ENCODE measurements at regions not wholly inside any gene's neighbourhood (a gene's known extent, or its start where the extent isn't known, plus 50 kb on each side); places are given as distances from the start of the nearest gene placed in this dataset.

DNA sequence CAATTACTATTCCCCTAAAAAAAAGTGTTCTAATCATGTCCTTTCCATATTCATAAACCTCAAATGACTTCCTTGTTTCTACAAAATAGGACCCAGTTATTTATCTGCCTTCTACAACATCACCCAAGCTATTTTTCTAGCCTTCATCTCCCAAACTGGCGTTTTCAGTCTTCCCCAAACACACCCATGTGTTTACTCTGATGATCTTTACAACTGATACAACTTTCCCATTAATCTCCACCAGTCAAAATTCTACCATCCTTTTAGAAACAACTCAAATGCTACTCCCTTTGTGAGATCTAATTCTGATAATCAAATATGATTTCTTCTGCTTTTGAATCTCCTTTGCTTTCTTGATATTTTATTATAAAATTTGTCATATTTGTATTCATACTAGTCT lies 114.5 kb downstream of the DUSP6 start:
- H3K27ac ChIP-seq = no peak overlapping the region
- H3K4me1 ChIP-seq = peaks cover 0 to 18% (median 3%) of the 10 kb centered on the region in 3 donors
- no peak overlapping the region for H3K4me3 ChIP-seq
- H3K9me3 ChIP-seq = no peaks in the 10 kb centered on the region
- ATAC-seq = no peak
- H3K27me3 ChIP-seq = no peaks in the 10 kb centered on the region
- 88 to 100% methylated on average over 1 of the region's 1 CpG for WGBS, 2 donors (ENCODE audit: low coverage in 1 of 2)
- TF ChIP-seq POLR2A (IDR thresholded peaks at IDR 0.05) (no peak), EP300 (IDR thresholded peaks at IDR 0.05) (no peak), POLR2AphosphoS5 (IDR thresholded peaks at IDR 0.05) (no peak)
- TF ChIP-seq, protein P1, sequence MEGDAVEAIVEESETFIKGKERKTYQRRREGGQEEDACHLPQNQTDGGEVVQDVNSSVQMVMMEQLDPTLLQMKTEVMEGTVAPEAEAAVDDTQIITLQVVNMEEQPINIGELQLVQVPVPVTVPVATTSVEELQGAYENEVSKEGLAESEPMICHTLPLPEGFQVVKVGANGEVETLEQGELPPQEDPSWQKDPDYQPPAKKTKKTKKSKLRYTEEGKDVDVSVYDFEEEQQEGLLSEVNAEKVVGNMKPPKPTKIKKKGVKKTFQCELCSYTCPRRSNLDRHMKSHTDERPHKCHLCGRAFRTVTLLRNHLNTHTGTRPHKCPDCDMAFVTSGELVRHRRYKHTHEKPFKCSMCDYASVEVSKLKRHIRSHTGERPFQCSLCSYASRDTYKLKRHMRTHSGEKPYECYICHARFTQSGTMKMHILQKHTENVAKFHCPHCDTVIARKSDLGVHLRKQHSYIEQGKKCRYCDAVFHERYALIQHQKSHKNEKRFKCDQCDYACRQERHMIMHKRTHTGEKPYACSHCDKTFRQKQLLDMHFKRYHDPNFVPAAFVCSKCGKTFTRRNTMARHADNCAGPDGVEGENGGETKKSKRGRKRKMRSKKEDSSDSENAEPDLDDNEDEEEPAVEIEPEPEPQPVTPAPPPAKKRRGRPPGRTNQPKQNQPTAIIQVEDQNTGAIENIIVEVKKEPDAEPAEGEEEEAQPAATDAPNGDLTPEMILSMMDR (IDR thresholded peaks at IDR 0.05) = no peak
- H3K36me3 ChIP-seq = no peaks in the 10 kb centered on the region

DNA sequence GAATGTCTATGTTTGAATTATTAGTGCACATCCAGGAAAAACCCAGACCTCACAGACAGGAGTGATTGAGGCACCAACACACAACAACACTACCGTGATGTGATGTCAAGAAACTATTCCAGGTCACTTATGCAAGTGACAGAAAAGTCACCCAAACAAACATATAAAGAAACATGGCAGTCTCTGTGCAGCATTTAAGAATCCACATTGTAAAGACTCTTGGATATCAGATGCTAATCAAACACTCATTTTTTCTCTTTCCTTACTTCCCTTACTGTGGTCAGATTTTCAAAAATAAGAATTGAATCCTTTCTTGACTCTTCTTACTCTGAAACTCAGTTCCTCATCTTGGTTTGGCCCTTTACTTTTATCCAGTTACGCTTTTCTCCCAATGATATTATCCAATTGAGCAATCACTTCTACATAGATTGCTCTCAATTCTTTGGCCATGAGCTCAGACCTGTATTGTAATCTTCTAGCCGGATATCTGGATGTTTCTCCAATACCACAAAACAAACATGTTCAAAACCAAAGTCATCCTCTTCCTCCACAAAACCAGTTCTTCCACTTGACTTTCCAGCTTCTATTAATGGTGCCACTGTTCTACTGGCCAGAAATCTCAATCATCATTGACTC lies 115.4 kb downstream of the DUSP6 start:
- H3K4me3 ChIP-seq = no peak overlapping the region

DNA sequence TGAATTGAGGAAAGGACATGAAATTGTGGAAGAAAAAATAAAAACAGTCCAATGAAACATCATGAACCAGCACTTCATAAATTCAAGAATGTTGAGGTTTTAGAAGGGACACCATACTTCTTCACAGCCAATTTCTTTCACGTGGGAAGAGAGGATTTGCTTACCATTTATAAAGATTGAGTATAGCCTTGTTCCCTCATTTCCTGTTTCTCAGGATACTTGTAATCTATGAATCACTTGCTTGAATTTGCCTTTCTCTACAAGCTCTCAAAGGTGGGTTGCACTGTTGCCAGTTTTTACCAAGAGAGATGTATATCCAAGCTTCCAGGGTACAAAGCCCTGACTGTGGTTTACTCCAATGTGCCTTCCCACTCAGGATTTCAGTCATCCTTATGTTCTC lies 116.1 kb downstream of the DUSP6 start:
- WGBS, 2 donors (ENCODE audit: low coverage in 1 of 2) = 24 to 50% methylated on average over 1 of the region's 1 CpG
- no peaks in the 10 kb centered on the region for H3K36me3 ChIP-seq
- H3K4me1 ChIP-seq = peaks cover 0 to 18% (median 3%) of the 10 kb centered on the region in 3 donors
- no peaks in the 10 kb centered on the region for H3K27me3 ChIP-seq
- TF ChIP-seq POLR2A (IDR thresholded peaks at IDR 0.05) (no peak), POLR2AphosphoS5 (IDR thresholded peaks at IDR 0.05) (no peak), EP300 (IDR thresholded peaks at IDR 0.05) (no peak)
- TF ChIP-seq, protein P1 (IDR thresholded peaks at IDR 0.05) = no peak
- no peak overlapping the region for H3K27ac ChIP-seq
- no peak overlapping the region for H3K4me3 ChIP-seq
- no peaks in the 10 kb centered on the region for H3K9me3 ChIP-seq
- ATAC-seq = no peak

More for the DNA sequence above, 115.4 kb downstream of the DUSP6 start:
- H3K27me3 ChIP-seq = no peaks in the 10 kb centered on the region
- ATAC-seq = no peak
- H3K9me3 ChIP-seq = no peaks in the 10 kb centered on the region
- H3K27ac ChIP-seq = no peak overlapping the region
- H3K36me3 ChIP-seq = no peaks in the 10 kb centered on the region
- peaks cover 0 to 18% (median 3%) of the 10 kb centered on the region in 3 donors for H3K4me1 ChIP-seq
- 91 to 100% methylated on average over 3 of the region's 3 CpGs for WGBS, 2 donors (ENCODE audit: low coverage in 1 of 2)
- no peak for TF ChIP-seq POLR2A (IDR thresholded peaks at IDR 0.05)
- TF ChIP-seq EP300 (IDR thresholded peaks at IDR 0.05) = no peak
- TF ChIP-seq, protein P1 (IDR thresholded peaks at IDR 0.05) = no peak
- no peak for TF ChIP-seq POLR2AphosphoS5 (IDR thresholded peaks at IDR 0.05)

DNA sequence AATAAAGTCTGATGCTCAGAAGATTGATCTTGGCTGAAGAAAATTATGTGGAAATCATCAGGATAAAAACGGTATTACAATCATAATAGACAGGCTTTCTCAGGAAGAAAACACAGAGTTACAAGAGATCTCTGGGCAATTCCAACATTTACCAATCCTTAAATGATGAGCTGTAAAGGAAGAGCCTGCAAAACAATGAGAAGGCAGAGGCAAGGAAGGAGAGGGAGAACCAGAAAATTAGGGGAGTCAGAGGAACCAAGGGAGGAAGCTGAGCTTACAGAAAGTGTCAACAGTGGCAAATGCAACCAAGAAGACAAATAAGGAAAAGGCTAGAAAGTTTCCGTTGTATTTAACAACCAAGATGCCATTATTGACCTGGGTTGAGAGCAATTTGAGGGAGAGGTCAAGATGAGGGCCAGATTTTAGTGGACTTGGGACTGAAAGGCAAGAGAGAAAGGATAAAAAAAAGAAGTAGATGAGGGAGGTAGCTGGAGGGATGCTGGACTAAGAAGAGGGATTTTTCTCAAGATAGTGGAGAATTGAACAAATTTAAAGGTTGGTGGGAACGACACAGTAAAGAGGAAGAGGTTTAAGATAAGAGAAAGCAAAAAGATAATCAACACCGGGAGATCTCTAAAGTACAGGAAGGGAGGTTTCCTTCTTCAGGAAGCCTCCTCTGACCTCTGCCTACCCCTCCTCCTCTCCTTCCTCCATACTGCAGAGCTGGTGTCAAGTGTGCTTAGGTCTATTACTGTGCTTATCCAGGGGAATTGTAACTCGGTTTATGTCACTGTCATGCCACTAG lies 116.9 kb downstream of the DUSP6 start:
- 55 to 86% methylated on average over 4 to 5 of the region's 5 CpGs for whole genome bisulfite sequencing, 2 donors (ENCODE audit: low coverage in 1 of 2)
- ATAC-seq = no peak
- H3K4me3 ChIP-seq = no peak overlapping the region
- no peak for TF ChIP-seq EP300 (IDR thresholded peaks at IDR 0.05)
- TF ChIP-seq, protein P1 (IDR thresholded peaks at IDR 0.05) = no peak
- TF ChIP-seq POLR2AphosphoS5 (IDR thresholded peaks at IDR 0.05) = no peak
- TF ChIP-seq POLR2A (IDR thresholded peaks at IDR 0.05) = no peak
- H3K4me1 ChIP-seq = peaks cover 0 to 18% (median 3%) of the 10 kb centered on the region in 3 donors
- H3K27ac ChIP-seq = no peak overlapping the region
- H3K27me3 ChIP-seq = no peaks in the 10 kb centered on the region
- no peaks in the 10 kb centered on the region for H3K9me3 ChIP-seq
- no peaks in the 10 kb centered on the region for H3K36me3 ChIP-seq

Measured in gastroesophageal sphincter (tissue), 4 donors.